EH (cell line): ENCODE measurements at regions not wholly inside any gene's neighbourhood (a gene's known extent, or its start where the extent isn't known, plus 50 kb on each side); places are given as distances from the start of the nearest gene placed in this dataset.
"Not testable (repeated sequence)": the region's sequence is repeated elsewhere in the genome, so short reads cannot be mapped to it uniquely, and the experiment has no call there.

ENCODE experiments used
- DNase-seq: peaks from one replicate; pipeline ENCODE4 v3.0.0-alpha.2; 2015; ENCODE audit warnings: low read depth

DNA sequence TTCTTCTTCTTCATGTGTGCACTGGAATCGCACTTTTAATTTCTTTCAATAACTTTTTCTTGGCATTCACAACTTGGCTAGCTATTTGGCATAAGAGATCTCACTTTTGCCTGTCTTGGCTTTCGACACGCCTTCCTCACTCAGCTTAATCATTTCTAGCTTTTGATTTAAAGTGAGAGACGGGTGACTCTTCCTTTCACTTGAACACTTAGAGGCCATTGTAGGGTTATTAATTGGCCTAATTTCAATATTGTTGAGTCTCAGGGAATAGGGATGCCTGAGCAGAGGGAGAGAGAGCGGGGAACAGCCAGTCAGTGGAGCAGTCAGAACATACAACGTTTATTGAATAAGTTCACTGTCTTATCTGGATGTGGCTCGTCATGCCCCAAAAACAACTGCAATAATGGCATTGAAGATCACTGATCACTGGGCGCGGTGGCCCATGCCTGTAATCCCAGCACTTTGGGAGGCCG is 200.3 kb downstream of the SEC14L1 start:
- no peak for DNase-seq

GRCh38 chr17:77342656-77342990 is 201.9 kb downstream of the SEC14L1 start:
- DNase-seq, result not testable (repeated sequence)

DNA sequence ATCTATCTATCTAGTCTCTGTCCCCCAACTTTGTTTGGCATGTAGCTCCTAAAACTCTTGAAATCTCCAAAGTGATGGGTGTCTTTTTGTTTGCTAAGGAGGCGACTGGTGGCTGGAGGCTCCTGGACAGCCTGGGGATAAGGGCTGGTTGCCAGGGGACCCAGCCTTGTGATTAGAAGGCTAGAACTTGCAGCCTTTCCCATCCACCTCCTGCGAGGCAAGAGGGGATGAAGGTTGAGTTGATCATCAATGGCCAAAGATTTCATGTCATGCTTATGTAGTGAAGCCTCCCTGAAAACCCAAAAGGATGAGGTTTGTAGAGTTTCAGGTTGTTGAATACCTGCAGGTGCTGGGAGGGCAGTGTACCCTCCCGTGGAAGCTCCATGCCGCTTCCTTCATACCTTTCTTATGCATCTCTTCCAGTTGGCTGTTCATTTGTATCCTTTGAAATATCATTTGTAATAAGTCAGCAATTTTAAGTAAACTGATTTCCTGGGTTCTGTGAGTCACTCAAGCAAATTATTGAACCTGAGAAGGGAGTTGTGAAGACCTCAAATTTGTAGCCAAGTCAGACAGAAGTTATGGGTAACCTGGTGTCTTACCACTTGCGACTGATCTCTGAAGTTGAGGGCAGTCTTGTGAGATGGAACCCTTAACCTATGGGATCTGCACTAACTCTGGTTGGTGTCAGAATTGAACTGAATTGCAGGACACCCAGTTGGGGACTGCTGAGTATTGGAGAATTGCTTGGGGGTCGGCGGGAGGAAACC is 202.4 kb downstream of the SEC14L1 start:
- DNase-seq, result no peak

DNA sequence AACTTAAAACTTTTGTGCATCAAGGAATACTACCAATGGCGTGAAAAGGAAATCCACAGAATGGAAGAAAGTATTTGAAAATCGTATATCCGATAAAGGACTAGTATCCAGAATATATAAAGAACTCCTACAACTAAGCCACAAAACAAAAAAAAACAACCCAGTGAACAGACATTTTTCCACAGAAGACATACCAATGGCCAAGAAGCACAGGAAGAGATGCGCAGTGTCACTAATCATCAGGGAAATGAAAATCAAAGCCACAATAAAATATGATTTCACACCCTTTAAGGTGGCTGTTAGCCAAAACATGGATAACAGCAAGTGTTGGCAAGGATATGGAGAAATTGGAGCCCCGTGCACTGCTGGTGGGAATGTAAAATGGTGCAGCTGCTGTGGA is 203.3 kb downstream of the SEC14L1 start:
- DNase-seq, result no peak

GRCh38 chr17:77345260-77345910 is 204.6 kb downstream of the SEC14L1 start:
- no peak for DNase-seq

DNA sequence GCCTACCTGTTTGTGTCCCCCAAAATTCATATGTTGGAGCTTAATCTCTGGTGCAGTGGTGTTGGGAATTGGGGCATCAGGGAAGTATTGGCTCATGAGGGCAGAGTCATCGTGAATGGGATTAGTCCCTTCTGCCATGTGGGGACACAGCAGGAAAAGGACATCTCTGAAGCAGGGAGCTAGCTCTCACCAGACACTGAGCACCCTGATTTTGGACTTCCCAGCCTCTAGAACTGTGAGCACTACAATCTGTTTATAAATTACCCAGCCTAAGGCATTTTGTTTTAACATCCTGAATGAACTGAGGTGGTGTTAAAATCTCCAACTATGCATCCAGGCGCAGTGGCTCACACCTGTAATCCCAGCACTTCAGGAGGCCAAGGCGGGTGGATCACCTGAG is 206.0 kb downstream of the SEC14L1 start:
- no peak for DNase-seq

DNA sequence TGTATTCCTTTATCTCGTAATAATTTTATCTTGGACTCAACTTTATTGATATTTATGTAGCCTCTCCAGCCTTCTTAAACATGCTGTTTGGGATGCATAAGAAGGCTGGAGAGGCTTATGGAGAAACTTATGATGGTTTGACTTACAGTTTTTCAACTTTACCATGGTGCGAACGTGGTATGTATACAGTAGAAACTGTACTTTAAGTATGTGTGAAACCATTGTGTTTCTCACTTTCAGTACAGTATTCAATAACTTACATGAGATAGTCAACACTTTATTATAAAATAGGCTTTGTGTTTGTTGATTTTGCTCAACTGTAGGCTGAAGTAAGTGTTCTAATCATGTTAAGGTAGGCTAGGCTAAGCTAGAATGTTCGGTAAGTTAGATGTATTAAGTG is 206.8 kb downstream of the SEC14L1 start:
- DNase-seq, result no peak

DNA sequence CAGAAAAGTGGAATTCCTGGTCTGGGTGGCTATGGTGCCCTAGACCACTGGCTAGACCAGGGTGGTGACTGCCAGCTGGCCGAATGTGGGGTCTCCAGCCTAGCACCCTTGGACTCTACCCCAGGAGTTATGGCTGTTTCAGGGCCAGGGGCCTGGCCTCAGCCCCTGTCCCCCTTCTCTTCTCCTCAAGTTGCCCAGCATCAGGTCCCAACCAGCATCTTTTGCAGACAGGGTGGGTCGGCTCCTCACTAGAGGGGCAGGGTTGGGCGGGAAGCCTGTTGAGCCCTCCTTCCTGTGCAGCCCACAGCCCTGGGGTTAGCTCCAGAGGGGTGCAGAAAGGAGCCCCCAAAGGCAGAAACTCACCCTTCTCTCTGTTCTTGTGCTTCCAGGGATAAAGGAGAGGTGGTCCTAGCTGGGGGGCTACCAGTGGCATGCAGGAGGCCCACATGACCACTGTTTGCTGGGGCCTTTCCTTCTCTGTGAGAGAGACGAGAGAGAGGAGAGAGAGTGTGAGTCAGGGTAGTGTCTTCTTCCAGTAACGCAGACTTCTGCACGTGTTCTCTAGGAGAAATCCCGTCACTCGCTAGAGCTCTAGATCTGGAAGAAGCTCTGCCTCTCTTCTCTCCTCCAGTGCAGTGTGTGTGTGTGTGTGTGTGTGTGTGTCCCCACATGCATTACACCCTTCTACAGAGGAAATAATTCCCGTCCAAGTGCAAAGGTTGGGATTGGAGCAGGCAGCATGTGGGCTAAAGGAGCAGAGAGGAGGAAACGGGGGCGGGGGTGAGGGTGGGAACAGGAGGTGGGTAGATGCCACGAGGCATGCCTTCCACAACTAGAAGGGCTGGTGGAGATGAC is 209.4 kb downstream of the SEC14L1 start:
- DNase-seq, result peak; percentile 69

GRCh38 chr17:77352441-77352840 is 211.7 kb downstream of the SEC14L1 start:
- DNase-seq, result no peak

GRCh38 chr17:77352996-77353395 is 212.2 kb downstream of the SEC14L1 start:
- no peak for DNase-seq

- DNase-seq, result no peak
Measured at GRCh38 chr17:77353684-77354419, 213.1 kb downstream of the SEC14L1 start.

GRCh38 chr17:77354420-77354669 is 213.6 kb downstream of the SEC14L1 start:
- no peak for DNase-seq

DNA sequence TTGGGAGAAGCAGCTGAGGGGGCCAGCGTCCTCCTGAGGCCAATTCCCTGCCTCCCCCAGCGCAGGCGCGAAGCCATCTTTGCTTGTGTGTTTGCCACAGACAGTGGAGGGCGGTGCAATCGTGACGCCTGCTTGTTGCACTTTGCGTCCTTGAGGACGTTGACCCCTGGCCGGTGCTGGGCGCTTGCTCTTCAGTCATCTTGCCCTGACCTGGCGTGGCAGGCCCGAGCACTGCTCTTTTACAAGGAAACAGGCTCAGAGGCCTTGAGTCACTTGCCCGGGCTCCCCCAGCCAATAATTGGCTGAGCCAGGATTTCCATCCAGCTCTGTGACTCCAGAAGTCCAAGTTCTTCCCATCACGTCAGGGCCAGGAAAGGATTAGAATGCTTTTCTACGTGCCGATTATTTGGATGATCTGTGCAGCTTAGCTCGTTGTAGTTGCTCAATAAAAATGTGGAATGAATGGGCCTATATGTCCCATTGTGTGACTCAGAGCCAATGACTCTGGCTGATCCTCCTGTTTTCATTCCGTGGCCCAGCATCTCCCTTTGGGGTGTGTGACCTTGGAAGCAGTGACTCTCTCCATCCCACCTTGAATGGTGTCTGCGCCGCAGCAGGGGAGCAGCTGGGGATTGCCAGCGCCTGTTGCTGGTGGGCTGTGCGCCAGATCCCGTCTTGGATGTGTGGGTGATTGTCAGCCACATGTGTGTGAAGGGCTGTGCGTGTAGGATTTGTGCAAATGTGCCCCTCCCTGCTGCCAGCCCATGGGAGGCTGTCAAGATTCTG is 214.1 kb downstream of the SEC14L1 start:
- DNase-seq, result peak; percentile 99

- DNase-seq, result peak; percentile 50
Measured at GRCh38 chr17:77356109-77356689, 215.4 kb downstream of the SEC14L1 start.

DNA sequence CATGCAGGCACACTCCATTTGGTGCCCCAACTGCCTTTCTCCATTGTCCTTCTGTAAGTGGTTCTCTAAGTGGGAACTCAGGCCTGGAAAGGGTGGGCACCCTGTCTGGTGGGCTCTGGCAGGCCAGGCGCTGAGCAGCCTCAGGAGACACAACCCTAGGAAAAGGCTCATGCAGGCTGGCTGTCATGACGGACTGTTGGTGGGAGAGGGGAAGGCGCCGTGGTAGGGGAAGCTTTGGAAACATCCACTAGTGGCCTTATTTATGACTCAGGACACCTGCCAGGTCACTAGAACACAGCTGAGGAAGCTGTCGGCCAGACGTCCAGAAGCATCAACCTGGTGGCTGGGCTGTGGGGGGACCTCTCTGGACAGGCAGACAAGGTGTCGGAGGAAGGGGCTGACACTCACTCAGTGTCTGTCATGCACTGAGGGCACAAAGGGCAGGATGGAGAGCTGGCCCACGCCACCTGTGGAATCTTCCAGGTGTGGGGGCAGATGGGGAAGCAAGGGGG is 216.0 kb downstream of the SEC14L1 start:
- DNase-seq, result no peak

- DNase-seq, result no peak
Measured at GRCh38 chr17:77358801-77359200, 218.0 kb downstream of the SEC14L1 start.

DNA sequence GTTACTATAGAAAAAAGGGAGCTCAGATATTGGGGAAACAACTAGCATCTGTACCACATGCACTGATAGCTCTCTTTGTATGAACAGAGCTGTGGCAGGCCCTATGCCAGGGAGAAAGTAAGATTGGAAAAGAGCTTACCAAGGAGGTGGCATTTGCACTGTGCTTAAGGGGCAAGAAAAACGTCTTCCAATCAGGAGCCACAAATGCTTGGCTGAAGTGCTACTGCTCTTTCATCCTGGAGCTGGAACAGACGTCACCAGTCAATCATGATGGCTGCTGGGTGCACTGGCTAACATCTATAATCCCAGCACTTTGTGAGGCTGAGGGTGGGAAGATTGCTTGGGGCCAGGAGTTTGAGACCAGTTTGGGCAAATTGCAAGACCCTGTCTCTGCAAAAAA is 218.5 kb downstream of the SEC14L1 start:
- DNase-seq, result no peak

- DNase-seq, result no peak
Measured at GRCh38 chr17:77361986-77362620, 221.3 kb downstream of the SEC14L1 start.

DNA sequence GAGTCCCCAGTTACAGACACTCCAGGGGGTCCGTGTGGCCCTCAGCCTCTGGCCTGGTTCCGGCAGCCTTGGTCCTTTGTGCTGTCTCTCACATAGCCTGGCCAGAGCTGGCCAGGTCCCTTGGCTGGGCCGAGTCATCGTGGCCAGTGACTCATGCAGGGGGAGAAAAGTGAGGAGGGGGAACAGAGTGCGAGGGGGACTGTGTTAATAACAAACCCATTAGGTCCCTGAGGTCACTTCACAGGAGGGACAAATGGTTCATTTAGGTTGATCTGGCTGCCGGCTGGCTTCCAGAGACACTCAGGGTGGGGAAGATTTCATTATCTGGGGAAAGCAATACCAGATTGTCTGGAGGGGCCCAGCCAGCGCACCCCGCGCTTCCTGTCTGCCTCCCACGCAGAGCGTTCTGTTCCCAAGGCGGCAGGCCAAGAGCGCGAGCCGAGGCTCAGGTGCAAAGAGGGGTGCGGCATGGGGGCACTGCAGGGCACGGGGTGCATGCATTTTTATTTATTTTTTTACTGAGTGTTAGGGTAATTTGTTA is 223.1 kb downstream of the SEC14L1 start:
- peak; percentile 67 for DNase-seq

DNA sequence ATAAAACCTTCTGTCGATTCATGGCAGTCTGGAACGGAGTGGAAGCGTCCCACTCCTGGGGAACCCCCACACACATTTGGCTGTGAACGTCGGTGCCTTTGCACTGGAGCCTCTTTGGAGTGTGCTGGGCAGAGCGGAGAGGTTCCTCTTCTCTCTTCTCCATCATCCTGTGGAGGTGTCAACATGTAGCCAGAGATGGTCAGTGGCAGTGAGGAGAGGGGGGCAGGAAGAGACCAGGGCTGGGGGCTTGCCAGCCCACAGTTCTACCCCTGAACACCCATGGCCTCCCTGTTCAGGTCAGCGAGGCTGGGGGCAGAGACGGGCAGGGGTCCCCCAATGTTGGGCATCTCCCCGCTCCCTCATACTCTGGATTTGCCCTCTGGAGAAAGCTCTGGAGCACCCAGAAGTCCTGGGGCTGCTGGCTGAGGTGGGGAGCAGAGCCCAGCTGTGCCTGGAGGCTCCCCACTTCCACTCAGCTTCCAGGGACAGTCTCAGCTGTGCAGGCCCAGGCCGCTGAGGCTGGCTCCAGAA is 223.7 kb downstream of the SEC14L1 start:
- DNase-seq, result no peak
